Stomach smooth muscle (tissue), 2 donors: ENCODE measurements at regions not wholly inside any gene's neighbourhood (a gene's known extent, or its start where the extent isn't known, plus 50 kb on each side); places are given as distances from the start of the nearest gene placed in this dataset.
"Not testable (repeated sequence)": the region's sequence is repeated elsewhere in the genome, so short reads cannot be mapped to it uniquely, and the experiment has no call there.

Experiments
- H3K27ac ChIP-seq: one replicate; pipeline ENCODE4 v1.7.0; 2013; ENCODE audit warnings: mild to moderate bottlenecking, low read length, inconsistent platforms
- H3K27me3 ChIP-seq, 2 donors: one replicate each; pipeline ENCODE4 v1.7.0; 2013; ENCODE audit warnings: low read length in 2 of 2; ENCODE audit not compliant: insufficient read depth in 2 of 2, control insufficient read depth in 1 of 2
- H3K36me3 ChIP-seq, 2 donors: one replicate each; pipeline ENCODE4 v1.7.0; 2013; ENCODE audit warnings: low read length in 2 of 2; ENCODE audit not compliant: control insufficient read depth in 2 of 2, insufficient read depth in 2 of 2
- H3K4me1 ChIP-seq: one replicate; pipeline ENCODE4 v1.7.0; 2013; ENCODE audit warnings: low read length; ENCODE audit not compliant: control insufficient read depth, insufficient read depth
- H3K4me3 ChIP-seq, 2 donors: one replicate each; pipeline ENCODE4 v1.7.0; 2013; ENCODE audit warnings: low read length in 2 of 2
- H3K9ac ChIP-seq, 2 donors: one replicate each; pipeline ENCODE4 v1.7.0; 2013; ENCODE audit warnings: low read length in 2 of 2, mild to moderate bottlenecking in 1 of 2
- H3K9me3 ChIP-seq, 2 donors: one replicate each; pipeline ENCODE4 v1.7.0; 2013; ENCODE audit warnings: low read length in 2 of 2; ENCODE audit not compliant: control insufficient read depth in 2 of 2
- donor health status: healthy.
- donor health status: Pancreatic carcinoma.

GRCh38 chr1:120952871-120953265, 63.3 kb downstream of the PPIAL4A start:
- not testable (repeated sequence) for H3K27me3 ChIP-seq, H3K9ac ChIP-seq, H3K9me3 ChIP-seq, H3K36me3 ChIP-seq, H3K4me1 ChIP-seq, H3K27ac ChIP-seq, H3K4me3 ChIP-seq

- no peak overlapping the region for H3K9ac ChIP-seq
- H3K27ac ChIP-seq = no peak overlapping the region
- no peaks in the 10 kb centered on the region for H3K27me3 ChIP-seq
- no peaks in the 10 kb centered on the region for H3K9me3 ChIP-seq
- no peaks in the 10 kb centered on the region for H3K4me1 ChIP-seq
- no peaks in the 10 kb centered on the region for H3K36me3 ChIP-seq
- no peak overlapping the region for H3K4me3 ChIP-seq
These were observed 65.2 kb downstream of the PPIAL4A start for GRCh38 chr1:120954736-120955135.

GRCh38 chr1:120955961-120956360, 66.4 kb downstream of the PPIAL4A start:
- H3K9me3 ChIP-seq, H3K27me3 ChIP-seq, H3K36me3 ChIP-seq, H3K27ac ChIP-seq, H3K9ac ChIP-seq, H3K4me1 ChIP-seq, H3K4me3 ChIP-seq: not testable (repeated sequence)

GRCh38 chr1:120966018-120966417, 76.4 kb downstream of the PPIAL4A start:
- H3K9ac ChIP-seq, H3K4me1 ChIP-seq, H3K27ac ChIP-seq, H3K9me3 ChIP-seq, H3K4me3 ChIP-seq, H3K36me3 ChIP-seq, H3K27me3 ChIP-seq: not testable (repeated sequence)

GRCh38 chr1:120972863-120973262, 83.3 kb downstream of the PPIAL4A start:
- H3K4me3 ChIP-seq, H3K4me1 ChIP-seq, H3K9ac ChIP-seq, H3K27me3 ChIP-seq, H3K9me3 ChIP-seq, H3K36me3 ChIP-seq, H3K27ac ChIP-seq: not testable (repeated sequence)

GRCh38 chr1:120973836-120974235, 84.3 kb downstream of the PPIAL4A start:
- H3K4me3 ChIP-seq, H3K9me3 ChIP-seq, H3K9ac ChIP-seq, H3K4me1 ChIP-seq, H3K36me3 ChIP-seq, H3K27me3 ChIP-seq, H3K27ac ChIP-seq: not testable (repeated sequence)

GRCh38 chr1:120977279-120977678, 87.7 kb downstream of the PPIAL4A start:
- not testable (repeated sequence) for H3K36me3 ChIP-seq, H3K4me3 ChIP-seq, H3K27ac ChIP-seq, H3K27me3 ChIP-seq, H3K9ac ChIP-seq, H3K4me1 ChIP-seq, H3K9me3 ChIP-seq

GRCh38 chr1:120981489-120982094, 92.0 kb downstream of the PPIAL4A start:
- not testable (repeated sequence) for H3K27me3 ChIP-seq, H3K4me3 ChIP-seq, H3K27ac ChIP-seq, H3K9ac ChIP-seq, H3K36me3 ChIP-seq, H3K4me1 ChIP-seq, H3K9me3 ChIP-seq

- H3K9ac ChIP-seq, H3K27ac ChIP-seq, H3K27me3 ChIP-seq, H3K4me1 ChIP-seq, H3K36me3 ChIP-seq, H3K4me3 ChIP-seq, H3K9me3 ChIP-seq: not testable (repeated sequence)
These were observed 105.0 kb downstream of the PPIAL4A start for GRCh38 chr1:120994614-120995013.

GRCh38 chr1:120995025-120995424, 105.5 kb downstream of the PPIAL4A start:
- not testable (repeated sequence) for H3K9ac ChIP-seq, H3K27me3 ChIP-seq, H3K4me3 ChIP-seq, H3K4me1 ChIP-seq, H3K9me3 ChIP-seq, H3K36me3 ChIP-seq, H3K27ac ChIP-seq

GRCh38 chr1:121001090-121001726, 111.6 kb downstream of the PPIAL4A start:
- H3K36me3 ChIP-seq, H3K27ac ChIP-seq, H3K9ac ChIP-seq, H3K4me3 ChIP-seq, H3K9me3 ChIP-seq, H3K27me3 ChIP-seq, H3K4me1 ChIP-seq: not testable (repeated sequence)
